ENCODE measurements at regions not wholly inside any gene's neighbourhood (a gene's known extent, or its start where the extent isn't known, plus 50 kb on each side); places are given as distances from the start of the nearest gene placed in this dataset.

DNA sequence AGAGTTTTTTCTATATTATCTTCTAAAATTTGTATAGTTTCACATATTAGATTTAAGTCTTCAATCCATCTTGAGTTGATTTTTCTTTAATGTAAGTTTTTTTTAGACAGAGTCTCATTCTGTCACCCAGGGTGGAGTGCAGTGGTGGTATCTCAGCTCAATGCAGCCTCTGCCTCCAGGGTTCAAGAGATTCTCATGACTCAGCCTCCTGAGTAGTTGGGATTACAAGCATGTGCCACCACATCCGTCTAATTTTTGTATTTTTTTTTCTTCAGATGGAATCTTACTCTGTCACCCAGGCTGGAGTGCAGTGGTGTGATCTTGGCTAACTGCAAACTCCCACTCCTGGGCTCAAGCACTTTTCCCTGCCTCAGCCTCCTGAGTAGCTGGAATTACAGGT is 143.4 kb upstream of the ZNF92 start:
- TF ChIP-seq, protein P1, sequence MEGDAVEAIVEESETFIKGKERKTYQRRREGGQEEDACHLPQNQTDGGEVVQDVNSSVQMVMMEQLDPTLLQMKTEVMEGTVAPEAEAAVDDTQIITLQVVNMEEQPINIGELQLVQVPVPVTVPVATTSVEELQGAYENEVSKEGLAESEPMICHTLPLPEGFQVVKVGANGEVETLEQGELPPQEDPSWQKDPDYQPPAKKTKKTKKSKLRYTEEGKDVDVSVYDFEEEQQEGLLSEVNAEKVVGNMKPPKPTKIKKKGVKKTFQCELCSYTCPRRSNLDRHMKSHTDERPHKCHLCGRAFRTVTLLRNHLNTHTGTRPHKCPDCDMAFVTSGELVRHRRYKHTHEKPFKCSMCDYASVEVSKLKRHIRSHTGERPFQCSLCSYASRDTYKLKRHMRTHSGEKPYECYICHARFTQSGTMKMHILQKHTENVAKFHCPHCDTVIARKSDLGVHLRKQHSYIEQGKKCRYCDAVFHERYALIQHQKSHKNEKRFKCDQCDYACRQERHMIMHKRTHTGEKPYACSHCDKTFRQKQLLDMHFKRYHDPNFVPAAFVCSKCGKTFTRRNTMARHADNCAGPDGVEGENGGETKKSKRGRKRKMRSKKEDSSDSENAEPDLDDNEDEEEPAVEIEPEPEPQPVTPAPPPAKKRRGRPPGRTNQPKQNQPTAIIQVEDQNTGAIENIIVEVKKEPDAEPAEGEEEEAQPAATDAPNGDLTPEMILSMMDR (conservative IDR thresholded peaks at IDR 0.05; ENCODE audit: low read depth, low read length), result no peak
- no peak for TF ChIP-seq EZH2 (IDR thresholded peaks at IDR 0.05; ENCODE audit: low read length, unreplicated experiment)
